Activated CD8-positive, alpha-beta memory T cell treated with anti-CD3 and anti-CD28 coated beads for 36 hours (primary cell): ENCODE measurements at regions not wholly inside any gene's neighbourhood (a gene's known extent, or its start where the extent isn't known, plus 50 kb on each side); places are given as distances from the start of the nearest gene placed in this dataset.

Experiments
- CTCF ChIA-PET: fragments of 350-600 bp; sonication (Branson Sonifier 250); formaldehyde crosslinking; loops from one replicate; lab custom pipeline; 2021; ENCODE audit warnings: antibody characterized with exemption; lab: Charles Lee
- POLR2A ChIA-PET: fragments of 350-600 bp; sonication (Branson Sonifier 250); formaldehyde crosslinking; loops from one replicate; lab custom pipeline; 2021; ENCODE audit warnings: antibody characterized with exemption; lab: Charles Lee

GRCh38 chr12:42854826-42855225 is 265.3 kb upstream of the PRICKLE1 start:
- CTCF ChIA-PET: no interaction called here
- POLR2A ChIA-PET: no interaction called here

GRCh38 chr12:42854208-42854607 is 264.7 kb upstream of the PRICKLE1 start:
- CTCF ChIA-PET: no interaction called here
- POLR2A ChIA-PET: no interaction called here

- ChIA-PET CTCF (no interaction called here), POLR2A (no interaction called here)
Observed at GRCh38 chr12:42853370-42854140, 264.0 kb upstream of the PRICKLE1 start.

GRCh38 chr12:42846782-42847181 is 257.2 kb upstream of the PRICKLE1 start:
- ChIA-PET POLR2A (no interaction called here), CTCF (no interaction called here)

GRCh38 chr12:42834062-42834461 is 244.5 kb upstream of the PRICKLE1 start:
- ChIA-PET POLR2A (no interaction called here), CTCF (no interaction called here)

GRCh38 chr12:42828836-42829235 is 239.3 kb upstream of the PRICKLE1 start:
- POLR2A ChIA-PET: no interaction called here
- CTCF ChIA-PET: no interaction called here

GRCh38 chr12:42824327-42824726 is 234.8 kb upstream of the PRICKLE1 start:
- CTCF ChIA-PET: no interaction called here
- POLR2A ChIA-PET: no interaction called here

GRCh38 chr12:42823679-42824078 is 234.1 kb upstream of the PRICKLE1 start:
- CTCF ChIA-PET: no interaction called here
- POLR2A ChIA-PET: no interaction called here

GRCh38 chr12:42819846-42820245 is 230.3 kb upstream of the PRICKLE1 start:
- ChIA-PET CTCF (no interaction called here), POLR2A (no interaction called here)

- CTCF ChIA-PET: no interaction called here
- POLR2A ChIA-PET: no interaction called here
Observed at GRCh38 chr12:42815068-42815467, 225.5 kb upstream of the PRICKLE1 start.

- POLR2A ChIA-PET: no interaction called here
- CTCF ChIA-PET: no interaction called here
Observed at GRCh38 chr12:42812871-42813270, 223.3 kb upstream of the PRICKLE1 start.

GRCh38 chr12:42812086-42812485 is 222.5 kb upstream of the PRICKLE1 start:
- CTCF ChIA-PET: no interaction called here
- POLR2A ChIA-PET: no interaction called here

GRCh38 chr12:42810006-42810405 is 220.5 kb upstream of the PRICKLE1 start:
- CTCF ChIA-PET: no interaction called here
- POLR2A ChIA-PET: no interaction called here

- ChIA-PET CTCF (no interaction called here), POLR2A (no interaction called here)
Observed at GRCh38 chr12:42809226-42809625, 219.7 kb upstream of the PRICKLE1 start.

- POLR2A ChIA-PET: no interaction called here
- CTCF ChIA-PET: no interaction called here
Observed at GRCh38 chr12:42807766-42808165, 218.2 kb upstream of the PRICKLE1 start.

GRCh38 chr12:42807251-42807650 is 217.7 kb upstream of the PRICKLE1 start:
- ChIA-PET POLR2A (no interaction called here), CTCF (no interaction called here)

GRCh38 chr12:42804928-42805327 is 215.4 kb upstream of the PRICKLE1 start:
- ChIA-PET CTCF (no interaction called here), POLR2A (no interaction called here)

- CTCF ChIA-PET: no interaction called here
- POLR2A ChIA-PET: no interaction called here
Observed at GRCh38 chr12:42802785-42803189, 213.2 kb upstream of the PRICKLE1 start.

GRCh38 chr12:42801271-42801670 is 211.7 kb upstream of the PRICKLE1 start:
- ChIA-PET POLR2A (no interaction called here), CTCF (no interaction called here)

GRCh38 chr12:42799966-42800365 is 210.4 kb upstream of the PRICKLE1 start:
- ChIA-PET POLR2A (no interaction called here), CTCF (no interaction called here)

- POLR2A ChIA-PET: no interaction called here
- CTCF ChIA-PET: no interaction called here
Observed at GRCh38 chr12:42798811-42799438, 209.4 kb upstream of the PRICKLE1 start.
